ENCODE measurements at regions not wholly inside any gene's neighbourhood (a gene's known extent, or its start where the extent isn't known, plus 50 kb on each side); places are given as distances from the start of the nearest gene placed in this dataset.

- H3K9me3 ChIP-seq (ENCODE audit: control extremely low read depth in 1 of 5, control insufficient read depth in 4 of 5, insufficient read depth in 2 of 5, low read depth in 1 of 5, low read length in 4 of 5), result no peaks in the 10 kb centered on the region
- POLR2A ChIA-PET, result no interaction called here
- H3K4me3 ChIP-seq (ENCODE audit: control insufficient read depth in 1 of 7, extremely low read depth in 1 of 7, insufficient read depth in 4 of 7, low read depth in 2 of 7, low read length in 6 of 7), result no peak overlapping the region
- 100% methylated on average over 2 of the region's 3 CpGs for WGBS (ENCODE audit: insufficient coverage)
- H3K36me3 ChIP-seq (ENCODE audit: control insufficient read depth in 4 of 4, insufficient read depth in 4 of 4, low read length in 3 of 4), result no peaks in the 10 kb centered on the region
- no peaks in the 10 kb centered on the region for H3K27me3 ChIP-seq (replicated peaks in 2 of 5; ENCODE audit: control insufficient read depth in 4 of 5, insufficient read depth in 5 of 5, low read length in 4 of 5)
- H3K27ac ChIP-seq (ENCODE audit: insufficient read depth in 1 of 2, low read depth in 1 of 2, low read length in 2 of 2, poor library complexity in 1 of 2, severe bottlenecking in 2 of 2), result no peak overlapping the region
- no peak for DNase-seq
- H3K4me1 ChIP-seq (ENCODE audit: control extremely low read depth in 1 of 4, control insufficient read depth in 4 of 4, insufficient read depth in 4 of 4, low read length in 3 of 4), result no peaks in the 10 kb centered on the region
- CTCF ChIA-PET, result no interaction called here
Measured at GRCh38 chr5:110025160-110025559, 335.4 kb downstream of the MAN2A1 start.

- Histone ChIP-seq H3K27me3 (replicated peaks in 2 of 5; ENCODE audit: control insufficient read depth in 4 of 5, insufficient read depth in 5 of 5, low read length in 4 of 5) (no peaks in the 10 kb centered on the region), H3K4me1 (ENCODE audit: control extremely low read depth in 1 of 4, control insufficient read depth in 4 of 4, insufficient read depth in 4 of 4, low read length in 3 of 4) (peaks cover 0 to 5% (median 0%) of the 10 kb centered on the region in 4 experiments), H3K36me3 (ENCODE audit: control insufficient read depth in 4 of 4, insufficient read depth in 4 of 4, low read length in 3 of 4) (no peaks in the 10 kb centered on the region), H3K9me3 (ENCODE audit: control extremely low read depth in 1 of 5, control insufficient read depth in 4 of 5, insufficient read depth in 2 of 5, low read depth in 1 of 5, low read length in 4 of 5) (no peaks in the 10 kb centered on the region), H3K4me3 (ENCODE audit: control insufficient read depth in 1 of 7, extremely low read depth in 1 of 7, insufficient read depth in 4 of 7, low read depth in 2 of 7, low read length in 6 of 7) (no peak overlapping the region), H3K27ac (ENCODE audit: insufficient read depth in 1 of 2, low read depth in 1 of 2, low read length in 2 of 2, poor library complexity in 1 of 2, severe bottlenecking in 2 of 2) (no peak overlapping the region)
- WGBS (ENCODE audit: insufficient coverage), result 100% methylated on average over 1 of the region's 1 CpG
- DNase-seq, result no peak
- POLR2A ChIA-PET, result no interaction called here
- CTCF ChIA-PET, result no interaction called here
Measured at GRCh38 chr5:110027527-110028322, 338.0 kb downstream of the MAN2A1 start.

GRCh38 chr5:110031402-110032140 is 341.8 kb downstream of the MAN2A1 start:
- H3K4me1 ChIP-seq (ENCODE audit: control extremely low read depth in 1 of 4, control insufficient read depth in 4 of 4, insufficient read depth in 4 of 4, low read length in 3 of 4), result peaks cover 0 to 5% (median 0%) of the 10 kb centered on the region in 4 experiments
- CTCF ChIA-PET, result interaction anchor here (0.9 kb wide), 1 partner anchor 17 kb away, joined by 3 read pairs; no protein-coding TSS in a partner anchor
- H3K27me3 ChIP-seq (replicated peaks in 2 of 5; ENCODE audit: control insufficient read depth in 4 of 5, insufficient read depth in 5 of 5, low read length in 4 of 5), result no peaks in the 10 kb centered on the region
- peak in 1 of 3 donors; percentile 11 for DNase-seq
- H3K9me3 ChIP-seq (ENCODE audit: control extremely low read depth in 1 of 5, control insufficient read depth in 4 of 5, insufficient read depth in 2 of 5, low read depth in 1 of 5, low read length in 4 of 5), result no peaks in the 10 kb centered on the region
- no peak overlapping the region for H3K4me3 ChIP-seq (ENCODE audit: control insufficient read depth in 1 of 7, extremely low read depth in 1 of 7, insufficient read depth in 4 of 7, low read depth in 2 of 7, low read length in 6 of 7)
- H3K27ac ChIP-seq (ENCODE audit: insufficient read depth in 1 of 2, low read depth in 1 of 2, low read length in 2 of 2, poor library complexity in 1 of 2, severe bottlenecking in 2 of 2), result no peak overlapping the region
- POLR2A ChIA-PET, result no interaction called here
- no peaks in the 10 kb centered on the region for H3K36me3 ChIP-seq (ENCODE audit: control insufficient read depth in 4 of 4, insufficient read depth in 4 of 4, low read length in 3 of 4)

GRCh38 chr5:110032376-110032775 is 342.6 kb downstream of the MAN2A1 start:
- Histone ChIP-seq H3K9me3 (ENCODE audit: control extremely low read depth in 1 of 5, control insufficient read depth in 4 of 5, insufficient read depth in 2 of 5, low read depth in 1 of 5, low read length in 4 of 5) (no peaks in the 10 kb centered on the region), H3K27ac (ENCODE audit: insufficient read depth in 1 of 2, low read depth in 1 of 2, low read length in 2 of 2, poor library complexity in 1 of 2, severe bottlenecking in 2 of 2) (no peak overlapping the region), H3K4me1 (ENCODE audit: control extremely low read depth in 1 of 4, control insufficient read depth in 4 of 4, insufficient read depth in 4 of 4, low read length in 3 of 4) (peaks cover 0 to 5% (median 0%) of the 10 kb centered on the region in 4 experiments), H3K36me3 (ENCODE audit: control insufficient read depth in 4 of 4, insufficient read depth in 4 of 4, low read length in 3 of 4) (no peaks in the 10 kb centered on the region), H3K4me3 (ENCODE audit: control insufficient read depth in 1 of 7, extremely low read depth in 1 of 7, insufficient read depth in 4 of 7, low read depth in 2 of 7, low read length in 6 of 7) (no peak overlapping the region), H3K27me3 (replicated peaks in 2 of 5; ENCODE audit: control insufficient read depth in 4 of 5, insufficient read depth in 5 of 5, low read length in 4 of 5) (no peaks in the 10 kb centered on the region)
- peak in 2 of 3 donors; percentile 67 to 78 for DNase-seq
- WGBS (ENCODE audit: insufficient coverage), result 55% methylated on average over 2 of the region's 2 CpGs
- POLR2A ChIA-PET, result no interaction called here
- CTCF ChIA-PET, result no interaction called here

- CTCF ChIA-PET, result interaction anchor here (1.3 kb wide), 1 partner anchor 14 kb away, joined by 3 read pairs; no protein-coding TSS in a partner anchor
- WGBS (ENCODE audit: insufficient coverage), result 100% methylated on average over 5 of the region's 5 CpGs
- DNase-seq, result no peak
- Histone ChIP-seq H3K9me3 (ENCODE audit: control extremely low read depth in 1 of 5, control insufficient read depth in 4 of 5, insufficient read depth in 2 of 5, low read depth in 1 of 5, low read length in 4 of 5) (no peaks in the 10 kb centered on the region), H3K27ac (ENCODE audit: insufficient read depth in 1 of 2, low read depth in 1 of 2, low read length in 2 of 2, poor library complexity in 1 of 2, severe bottlenecking in 2 of 2) (no peak overlapping the region), H3K27me3 (replicated peaks in 2 of 5; ENCODE audit: control insufficient read depth in 4 of 5, insufficient read depth in 5 of 5, low read length in 4 of 5) (no peaks in the 10 kb centered on the region), H3K4me1 (ENCODE audit: control extremely low read depth in 1 of 4, control insufficient read depth in 4 of 4, insufficient read depth in 4 of 4, low read length in 3 of 4) (peaks cover 0 to 12% (median 4%) of the 10 kb centered on the region in 4 experiments), H3K36me3 (ENCODE audit: control insufficient read depth in 4 of 4, insufficient read depth in 4 of 4, low read length in 3 of 4) (no peaks in the 10 kb centered on the region), H3K4me3 (ENCODE audit: control insufficient read depth in 1 of 7, extremely low read depth in 1 of 7, insufficient read depth in 4 of 7, low read depth in 2 of 7, low read length in 6 of 7) (no peak overlapping the region)
- POLR2A ChIA-PET, result no interaction called here
Measured at GRCh38 chr5:110034056-110034600, 344.4 kb downstream of the MAN2A1 start.

- POLR2A ChIA-PET, result no interaction called here
- DNase-seq, result peak in 2 of 3 donors; percentile 24 to 48
- H3K4me1 ChIP-seq (ENCODE audit: control extremely low read depth in 1 of 4, control insufficient read depth in 4 of 4, insufficient read depth in 4 of 4, low read length in 3 of 4), result peaks cover 0 to 8% (median 4%) of the 10 kb centered on the region in 4 experiments
- H3K27ac ChIP-seq (ENCODE audit: insufficient read depth in 1 of 2, low read depth in 1 of 2, low read length in 2 of 2, poor library complexity in 1 of 2, severe bottlenecking in 2 of 2), result no peak overlapping the region
- no peak overlapping the region for H3K4me3 ChIP-seq (ENCODE audit: control insufficient read depth in 1 of 7, extremely low read depth in 1 of 7, insufficient read depth in 4 of 7, low read depth in 2 of 7, low read length in 6 of 7)
- no peaks in the 10 kb centered on the region for H3K36me3 ChIP-seq (ENCODE audit: control insufficient read depth in 4 of 4, insufficient read depth in 4 of 4, low read length in 3 of 4)
- H3K9me3 ChIP-seq (ENCODE audit: control extremely low read depth in 1 of 5, control insufficient read depth in 4 of 5, insufficient read depth in 2 of 5, low read depth in 1 of 5, low read length in 4 of 5), result peaks cover 0 to 3% (median 0%) of the 10 kb centered on the region in 5 experiments
- no peaks in the 10 kb centered on the region for H3K27me3 ChIP-seq (replicated peaks in 2 of 5; ENCODE audit: control insufficient read depth in 4 of 5, insufficient read depth in 5 of 5, low read length in 4 of 5)
- 100% methylated on average over 1 of the region's 4 CpGs for WGBS (ENCODE audit: insufficient coverage)
- CTCF ChIA-PET, result no interaction called here
Measured at GRCh38 chr5:110038297-110038997, 348.7 kb downstream of the MAN2A1 start.
